Liver (tissue), 3 donors: ENCODE measurements at regions not wholly inside any gene's neighbourhood (a gene's known extent, or its start where the extent isn't known, plus 50 kb on each side); places are given as distances from the start of the nearest gene placed in this dataset.

ENCODE experiments used
- CTCF ChIP-seq: fragments of 150-350 bp; IDR thresholded peaks from 2 replicates; pipeline ENCODE4 v1.5.1; 2017; ENCODE audit warnings: improper control_type of control experiment, low read depth, low read length; ENCODE audit not compliant: missing input control
- GABPA ChIP-seq, 2 donors: IDR thresholded peaks in 1 of 2; conservative IDR thresholded peaks in 1 of 2; 2 replicates each; pipeline ENCODE4 v1.6.1; 2016; ENCODE audit warnings: antibody characterized with exemption in 2 of 2, mild to moderate bottlenecking in 1 of 2, moderate library complexity in 1 of 2
- RAD21 ChIP-seq, 2 donors: IDR thresholded peaks; 2 replicates each; pipeline ENCODE4 v1.6.1; 2016; ENCODE audit warnings: antibody characterized with exemption in 2 of 2, mild to moderate bottlenecking in 2 of 2
- REST ChIP-seq: IDR thresholded peaks from 2 replicates; pipeline ENCODE4 v1.6.1; 2016; ENCODE audit warnings: antibody characterized with exemption, mild to moderate bottlenecking
- donor health status: healthy.
- donor health status: healthy.

- TF ChIP-seq REST = no peak
- TF ChIP-seq CTCF = no peak
- TF ChIP-seq GABPA (IDR thresholded peaks at IDR 0.05 in 1 of 2, conservative IDR thresholded peaks at IDR 0.05 in 1 of 2) = no peak
- no peak for TF ChIP-seq RAD21 (IDR thresholded peaks at IDR 0.05)
These were observed 648.4 kb downstream of the QKI start for GRCh38 chr6:164062872-164063271.
